ENCODE measurements at regions not wholly inside any gene's neighbourhood (a gene's known extent, or its start where the extent isn't known, plus 50 kb on each side); places are given as distances from the start of the nearest gene placed in this dataset.
A peak's percentile ranks its signal among the peaks of the same experiment; 100 is the strongest.

GRCh38 chr11:119505861-119506260 is 82.9 kb upstream of the THY1 start:
- Histone ChIP-seq H3K36me3 (ENCODE audit: insufficient read depth, low read length) (no peaks in the 10 kb centered on the region), H3K9me3 (ENCODE audit: insufficient read depth, low read depth, low read length) (no peaks in the 10 kb centered on the region), H3K4me1 (ENCODE audit: insufficient read depth, low read length) (peaks cover 7% of the 10 kb centered on the region), H3K27ac (ENCODE audit: low read depth, low read length) (no peak overlapping the region), H3K27me3 (ENCODE audit: insufficient read depth, low read length) (no peaks in the 10 kb centered on the region), H3K9ac (ENCODE audit: low read depth, low read length) (no peak overlapping the region), H3K4me3 (ENCODE audit: low read length) (no peak overlapping the region)
- WGBS: 91% methylated on average over 8 of the region's 8 CpGs

GRCh38 chr11:119505071-119505470 is 82.1 kb upstream of the THY1 start:
- Histone ChIP-seq H3K27me3 (ENCODE audit: insufficient read depth, low read length) (no peaks in the 10 kb centered on the region), H3K4me3 (ENCODE audit: low read length) (no peak overlapping the region), H3K9ac (ENCODE audit: low read depth, low read length) (no peak overlapping the region), H3K36me3 (ENCODE audit: insufficient read depth, low read length) (no peaks in the 10 kb centered on the region), H3K9me3 (ENCODE audit: insufficient read depth, low read depth, low read length) (no peaks in the 10 kb centered on the region), H3K4me1 (ENCODE audit: insufficient read depth, low read length) (peaks cover 14% of the 10 kb centered on the region), H3K27ac (ENCODE audit: low read depth, low read length) (no peak overlapping the region)
- 97% methylated on average over 5 of the region's 5 CpGs for WGBS

DNA sequence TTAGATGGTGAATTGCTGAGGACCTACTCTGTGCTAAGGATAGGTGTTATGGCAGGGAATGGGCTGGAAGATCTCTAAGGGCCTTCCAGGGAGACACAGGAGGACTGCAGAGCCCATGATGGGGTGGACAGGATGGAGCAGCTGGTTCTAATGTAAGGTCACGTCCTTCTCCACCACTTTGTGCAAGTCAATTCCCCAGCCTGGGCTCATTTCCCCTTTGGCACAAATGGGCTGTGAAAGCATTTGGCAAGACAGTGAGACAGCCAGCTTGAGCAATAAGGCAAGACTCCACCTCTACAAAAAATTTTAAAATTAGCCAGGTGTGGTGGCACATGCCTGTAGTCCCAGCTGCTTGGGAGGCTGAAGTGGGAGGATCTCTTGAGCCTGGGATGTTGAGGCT is 81.4 kb upstream of the THY1 start:
- Histone ChIP-seq H3K9me3 (ENCODE audit: insufficient read depth, low read depth, low read length) (no peaks in the 10 kb centered on the region), H3K4me3 (ENCODE audit: low read length) (no peak overlapping the region), H3K27ac (ENCODE audit: low read depth, low read length) (no peak overlapping the region), H3K36me3 (ENCODE audit: insufficient read depth, low read length) (no peaks in the 10 kb centered on the region), H3K27me3 (ENCODE audit: insufficient read depth, low read length) (no peaks in the 10 kb centered on the region), H3K9ac (ENCODE audit: low read depth, low read length) (no peak overlapping the region), H3K4me1 (ENCODE audit: insufficient read depth, low read length) (peaks cover 14% of the 10 kb centered on the region)
- 93% methylated on average over 1 of the region's 1 CpG for WGBS

GRCh38 chr11:119501777-119502405 is 78.9 kb upstream of the THY1 start:
- peaks cover 30% of the 10 kb centered on the region for H3K4me1 ChIP-seq (ENCODE audit: insufficient read depth, low read length)
- H3K27ac ChIP-seq (ENCODE audit: low read depth, low read length): no peak overlapping the region
- no peak overlapping the region for H3K9ac ChIP-seq (ENCODE audit: low read depth, low read length)
- no peaks in the 10 kb centered on the region for H3K36me3 ChIP-seq (ENCODE audit: insufficient read depth, low read length)
- 48% methylated on average over 21 of the region's 21 CpGs for WGBS
- H3K4me3 ChIP-seq (ENCODE audit: low read length): no peak overlapping the region
- no peaks in the 10 kb centered on the region for H3K27me3 ChIP-seq (ENCODE audit: insufficient read depth, low read length)
- no peaks in the 10 kb centered on the region for H3K9me3 ChIP-seq (ENCODE audit: insufficient read depth, low read depth, low read length)

- H3K4me1 ChIP-seq (ENCODE audit: insufficient read depth, low read length): peaks cover 34% of the 10 kb centered on the region
- no peaks in the 10 kb centered on the region for H3K36me3 ChIP-seq (ENCODE audit: insufficient read depth, low read length)
- no peaks in the 10 kb centered on the region for H3K27me3 ChIP-seq (ENCODE audit: insufficient read depth, low read length)
- H3K4me3 ChIP-seq (ENCODE audit: low read length): no peak overlapping the region
- no peaks in the 10 kb centered on the region for H3K9me3 ChIP-seq (ENCODE audit: insufficient read depth, low read depth, low read length)
- peak overlapping the region; percentile 55; the same call in 1 of the 2 replicates for H3K27ac ChIP-seq (ENCODE audit: low read depth, low read length)
- 84% methylated on average over 8 of the region's 8 CpGs for WGBS
- H3K9ac ChIP-seq (ENCODE audit: low read depth, low read length): no peak overlapping the region
Observed at GRCh38 chr11:119497717-119498116, 74.7 kb upstream of the THY1 start.

DNA sequence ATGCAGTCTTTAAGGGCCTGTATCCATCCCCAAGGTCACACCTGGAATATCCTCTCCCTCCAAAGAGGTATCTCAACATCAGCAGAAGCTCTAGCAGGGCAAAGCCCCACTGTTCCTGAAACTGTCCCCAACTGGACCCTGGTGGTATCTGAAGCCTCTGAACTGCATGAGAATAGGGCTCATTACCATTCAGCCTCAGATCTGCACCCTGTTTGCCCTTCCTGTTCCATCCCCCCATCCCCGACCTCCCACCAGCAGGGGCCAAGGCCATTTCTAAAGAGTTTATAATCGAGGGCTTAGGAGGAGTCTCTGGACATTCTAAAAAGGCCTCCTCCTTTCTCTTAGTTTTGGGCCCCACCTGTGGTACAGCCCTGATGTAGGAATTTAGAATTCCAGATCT is 74.0 kb upstream of the THY1 start:
- no peaks in the 10 kb centered on the region for H3K27me3 ChIP-seq (ENCODE audit: insufficient read depth, low read length)
- H3K36me3 ChIP-seq (ENCODE audit: insufficient read depth, low read length): no peaks in the 10 kb centered on the region
- H3K27ac ChIP-seq (ENCODE audit: low read depth, low read length): peak overlapping the region; percentile 55; the same call in 1 of the 2 replicates
- peaks cover 34% of the 10 kb centered on the region for H3K4me1 ChIP-seq (ENCODE audit: insufficient read depth, low read length)
- no peaks in the 10 kb centered on the region for H3K9me3 ChIP-seq (ENCODE audit: insufficient read depth, low read depth, low read length)
- no peak overlapping the region for H3K9ac ChIP-seq (ENCODE audit: low read depth, low read length)
- 37% methylated on average over 2 of the region's 2 CpGs for WGBS
- no peak overlapping the region for H3K4me3 ChIP-seq (ENCODE audit: low read length)

- Histone ChIP-seq H3K9ac (ENCODE audit: low read depth, low read length) (no peak overlapping the region), H3K4me1 (ENCODE audit: insufficient read depth, low read length) (peaks cover 29% of the 10 kb centered on the region), H3K27ac (ENCODE audit: low read depth, low read length) (no peak overlapping the region), H3K27me3 (ENCODE audit: insufficient read depth, low read length) (no peaks in the 10 kb centered on the region), H3K9me3 (ENCODE audit: insufficient read depth, low read depth, low read length) (no peaks in the 10 kb centered on the region), H3K4me3 (ENCODE audit: low read length) (no peak overlapping the region), H3K36me3 (ENCODE audit: insufficient read depth, low read length) (no peaks in the 10 kb centered on the region)
- WGBS: 60% methylated on average over 9 of the region's 9 CpGs
Observed at GRCh38 chr11:119496469-119496868, 73.5 kb upstream of the THY1 start.

- H3K9ac ChIP-seq (ENCODE audit: low read depth, low read length): no peak overlapping the region
- WGBS: 54% methylated on average over 4 of the region's 4 CpGs
- H3K27me3 ChIP-seq (ENCODE audit: insufficient read depth, low read length): no peaks in the 10 kb centered on the region
- peaks cover 20% of the 10 kb centered on the region for H3K4me1 ChIP-seq (ENCODE audit: insufficient read depth, low read length)
- H3K36me3 ChIP-seq (ENCODE audit: insufficient read depth, low read length): no peaks in the 10 kb centered on the region
- no peaks in the 10 kb centered on the region for H3K9me3 ChIP-seq (ENCODE audit: insufficient read depth, low read depth, low read length)
- H3K27ac ChIP-seq (ENCODE audit: low read depth, low read length): no peak overlapping the region
- H3K4me3 ChIP-seq (ENCODE audit: low read length): no peak overlapping the region
Observed at GRCh38 chr11:119493712-119494111, 70.7 kb upstream of the THY1 start.

DNA sequence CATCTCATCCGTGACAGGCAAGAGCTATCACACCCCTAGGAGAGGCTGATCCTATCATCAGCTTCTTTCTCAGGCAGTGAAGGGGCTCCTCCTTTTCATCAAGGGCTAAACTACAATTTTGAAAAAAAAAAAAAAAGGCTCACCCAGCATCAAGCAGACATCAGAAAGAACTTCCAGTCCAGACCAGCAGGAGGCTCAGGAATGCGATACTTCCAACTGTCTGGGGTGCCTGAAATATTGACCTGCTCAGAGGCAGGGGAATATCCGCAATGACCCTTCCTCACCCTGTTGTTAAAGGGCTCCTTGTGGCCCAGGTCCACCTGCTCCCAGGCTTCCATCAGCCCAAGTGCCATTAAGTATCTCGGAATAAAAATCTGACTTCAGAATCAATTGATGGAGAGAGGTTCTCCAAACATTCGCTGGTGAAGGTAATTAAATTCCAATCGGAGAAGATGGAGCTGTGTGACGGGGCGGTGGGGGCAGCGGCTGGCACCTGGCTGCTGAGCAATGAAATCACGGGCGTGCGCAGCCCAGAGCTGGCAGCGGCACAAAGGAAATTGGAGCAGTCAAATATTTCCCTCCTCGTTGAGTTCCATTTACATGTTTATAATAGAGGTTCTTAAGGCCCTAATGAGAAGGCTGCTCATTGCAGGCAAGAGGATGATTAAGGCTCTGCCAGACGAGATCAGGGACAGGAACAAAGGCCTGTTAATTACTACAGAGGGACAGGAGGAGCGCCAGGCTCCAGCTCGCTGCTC is 69.0 kb upstream of the THY1 start:
- Histone ChIP-seq H3K9me3 (ENCODE audit: insufficient read depth, low read depth, low read length) (no peaks in the 10 kb centered on the region), H3K27ac (ENCODE audit: low read depth, low read length) (no peak overlapping the region), H3K9ac (ENCODE audit: low read depth, low read length) (no peak overlapping the region), H3K4me3 (ENCODE audit: low read length) (no peak overlapping the region), H3K27me3 (ENCODE audit: insufficient read depth, low read length) (no peaks in the 10 kb centered on the region), H3K36me3 (ENCODE audit: insufficient read depth, low read length) (no peaks in the 10 kb centered on the region), H3K4me1 (ENCODE audit: insufficient read depth, low read length) (peaks cover 4% of the 10 kb centered on the region)
- WGBS: 77% methylated on average over 17 of the region's 17 CpGs

GRCh38 chr11:119490253-119491006 is 67.5 kb upstream of the THY1 start:
- Histone ChIP-seq H3K36me3 (ENCODE audit: insufficient read depth, low read length) (no peaks in the 10 kb centered on the region), H3K27me3 (ENCODE audit: insufficient read depth, low read length) (no peaks in the 10 kb centered on the region), H3K9ac (ENCODE audit: low read depth, low read length) (no peak overlapping the region), H3K9me3 (ENCODE audit: insufficient read depth, low read depth, low read length) (no peaks in the 10 kb centered on the region), H3K4me3 (ENCODE audit: low read length) (no peak overlapping the region), H3K27ac (ENCODE audit: low read depth, low read length) (no peak overlapping the region), H3K4me1 (ENCODE audit: insufficient read depth, low read length) (no peaks in the 10 kb centered on the region)
- WGBS: 92% methylated on average over 24 of the region's 24 CpGs

DNA sequence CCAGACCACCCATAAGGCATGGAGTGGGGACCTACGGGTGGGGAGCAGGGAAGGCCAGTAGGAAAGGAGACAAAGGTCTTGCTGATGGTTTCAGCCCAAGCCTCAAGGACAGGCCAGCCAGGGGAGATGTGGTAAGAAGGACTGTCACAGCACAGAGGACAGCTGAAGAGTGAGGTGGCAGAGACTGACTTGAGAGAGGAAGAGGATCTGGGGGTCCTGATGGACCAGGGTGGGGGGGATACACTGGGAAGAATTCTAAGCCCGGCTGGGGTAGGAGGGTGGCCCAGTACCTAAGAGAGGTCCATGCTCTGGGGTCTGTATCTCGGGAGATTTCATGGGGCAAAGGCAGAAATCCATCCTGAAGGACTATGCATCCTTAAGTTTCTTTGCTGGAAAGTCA is 66.1 kb upstream of the THY1 start:
- no peaks in the 10 kb centered on the region for H3K36me3 ChIP-seq (ENCODE audit: insufficient read depth, low read length)
- H3K27ac ChIP-seq (ENCODE audit: low read depth, low read length): no peak overlapping the region
- no peaks in the 10 kb centered on the region for H3K27me3 ChIP-seq (ENCODE audit: insufficient read depth, low read length)
- H3K9me3 ChIP-seq (ENCODE audit: insufficient read depth, low read depth, low read length): no peaks in the 10 kb centered on the region
- H3K4me3 ChIP-seq (ENCODE audit: low read length): no peak overlapping the region
- no peaks in the 10 kb centered on the region for H3K4me1 ChIP-seq (ENCODE audit: insufficient read depth, low read length)
- 91% methylated on average over 3 of the region's 3 CpGs for WGBS
- H3K9ac ChIP-seq (ENCODE audit: low read depth, low read length): no peak overlapping the region
